ENCODE measurements at regions not wholly inside any gene's neighbourhood (a gene's known extent, or its start where the extent isn't known, plus 50 kb on each side); places are given as distances from the start of the nearest gene placed in this dataset.
"Not testable (repeated sequence)": the region's sequence is repeated elsewhere in the genome, so short reads cannot be mapped to it uniquely, and the experiment has no call there.

DNA sequence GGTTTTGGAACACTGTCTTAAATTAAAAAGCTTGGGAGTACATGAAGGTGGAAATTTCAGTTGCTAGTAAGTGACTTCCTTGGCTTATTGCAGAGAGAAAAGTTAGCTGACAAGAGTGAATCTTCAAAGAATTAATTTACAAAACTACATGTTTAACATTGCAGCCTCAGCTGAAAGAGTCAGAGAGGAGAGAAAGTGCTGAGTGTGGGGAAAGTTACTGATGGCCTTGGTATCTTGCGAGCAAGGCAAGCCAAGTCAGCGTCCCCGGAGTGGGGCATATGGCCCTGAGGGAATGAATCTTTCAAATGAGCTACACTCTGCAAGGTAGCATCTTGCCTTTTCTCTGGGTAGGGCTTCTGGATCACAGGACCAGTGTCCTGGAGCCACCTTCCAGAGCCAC is 131.3 kb downstream of the LPIN1 start:
- no peak for ATAC-seq (ENCODE audit: low read depth in 2 of 2)
- Histone ChIP-seq H3K36me3 (ENCODE audit: control insufficient read depth, insufficient read depth, low read length) (no peaks in the 10 kb centered on the region), H3K4me1 (ENCODE audit: control insufficient read depth, insufficient read depth, low read length, poor library complexity, severe bottlenecking) (no peaks in the 10 kb centered on the region), H3K4me3 (ENCODE audit: low read depth, low read length) (no peak overlapping the region), H3K27me3 (ENCODE audit: control insufficient read depth, insufficient read depth, low read length) (no peaks in the 10 kb centered on the region), H3K27ac (ENCODE audit: insufficient read depth, low read length, poor library complexity, severe bottlenecking) (no peak overlapping the region), H3K9me3 (ENCODE audit: control insufficient read depth in 2 of 2, low read length in 2 of 2) (no peaks in the 10 kb centered on the region)
- DNase-seq: no peak
- H3K36me3 Mint-ChIP-seq: no peaks in the 10 kb centered on the region
- H3K9me3 Mint-ChIP-seq: peaks cover 0 to 3% (median 0%) of the 10 kb centered on the region in 7 donors
- peaks cover 12% of the 10 kb centered on the region for H3K27me3 Mint-ChIP-seq
- peaks cover 0 to 10% (median 1%) of the 10 kb centered on the region in 4 donors for H3K4me1 Mint-ChIP-seq
- H3K4me3 Mint-ChIP-seq: no peak overlapping the region
- no peak overlapping the region for H3K27ac Mint-ChIP-seq

DNA sequence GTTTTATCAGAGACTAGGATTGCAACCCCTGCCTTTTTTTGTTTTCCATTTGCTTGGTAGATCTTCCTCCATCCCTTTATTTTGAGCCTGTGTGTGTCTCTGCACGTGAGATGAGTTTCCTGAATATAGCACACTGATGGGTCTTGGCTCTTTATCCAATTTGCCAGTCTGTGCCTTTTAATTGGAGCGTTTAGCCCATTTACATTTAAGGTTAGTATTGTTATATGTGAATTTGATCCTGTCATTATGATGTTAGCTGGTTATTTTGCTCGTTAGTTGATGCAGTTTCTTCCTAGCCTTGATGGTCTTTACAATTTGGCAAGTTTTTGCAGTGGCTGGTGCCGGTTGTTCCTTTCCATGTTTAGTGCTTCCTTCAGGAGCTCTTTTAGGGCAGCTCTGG is 138.8 kb downstream of the LPIN1 start:
- H3K36me3 Mint-ChIP-seq; H3K27me3 ChIP-seq (ENCODE audit: control insufficient read depth, insufficient read depth, low read length); H3K4me1 ChIP-seq (ENCODE audit: control insufficient read depth, insufficient read depth, low read length, poor library complexity, severe bottlenecking); H3K4me3 ChIP-seq (ENCODE audit: low read depth, low read length); H3K27ac ChIP-seq (ENCODE audit: insufficient read depth, low read length, poor library complexity, severe bottlenecking); H3K36me3 ChIP-seq (ENCODE audit: control insufficient read depth, insufficient read depth, low read length); DNase-seq; H3K4me1 Mint-ChIP-seq; H3K4me3 Mint-ChIP-seq; H3K27ac Mint-ChIP-seq; H3K27me3 Mint-ChIP-seq; ATAC-seq (ENCODE audit: low read depth in 2 of 2): not testable (repeated sequence)
- peaks cover 14 to 16% of the 10 kb centered on the region in 2 experiments for H3K9me3 ChIP-seq (ENCODE audit: control insufficient read depth in 2 of 2, low read length in 2 of 2)
- H3K9me3 Mint-ChIP-seq: peaks cover 2 to 18% (median 6%) of the 10 kb centered on the region in 7 donors

DNA sequence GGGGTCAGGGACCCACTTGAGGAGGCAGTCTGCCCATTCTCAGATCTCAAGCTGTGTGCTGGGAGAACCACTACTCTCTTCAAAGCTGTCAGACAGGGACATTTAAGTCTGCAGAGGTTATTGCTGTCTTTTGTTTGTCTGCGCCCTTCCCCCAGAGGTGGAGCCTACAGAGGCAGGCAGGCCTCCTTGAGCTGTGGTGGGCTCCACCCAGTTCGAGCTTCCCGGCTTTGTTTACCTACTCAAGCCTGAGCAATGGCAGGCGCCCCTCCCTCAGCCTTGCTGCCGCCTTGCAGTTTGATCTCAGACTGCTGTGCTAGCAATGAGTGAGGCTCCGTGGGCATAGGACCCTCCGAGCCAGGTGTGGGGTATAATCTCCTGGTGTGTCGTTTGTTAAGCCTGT is 140.5 kb downstream of the LPIN1 start:
- not testable (repeated sequence) for H3K27ac ChIP-seq (ENCODE audit: insufficient read depth, low read length, poor library complexity, severe bottlenecking); H3K4me3 ChIP-seq (ENCODE audit: low read depth, low read length); DNase-seq; H3K36me3 Mint-ChIP-seq; H3K36me3 ChIP-seq (ENCODE audit: control insufficient read depth, insufficient read depth, low read length); H3K4me1 ChIP-seq (ENCODE audit: control insufficient read depth, insufficient read depth, low read length, poor library complexity, severe bottlenecking); H3K27me3 Mint-ChIP-seq; H3K27me3 ChIP-seq (ENCODE audit: control insufficient read depth, insufficient read depth, low read length); H3K4me3 Mint-ChIP-seq; H3K4me1 Mint-ChIP-seq; H3K27ac Mint-ChIP-seq; ATAC-seq (ENCODE audit: low read depth in 2 of 2)
- peaks cover 2 to 27% (median 9%) of the 10 kb centered on the region in 7 donors for H3K9me3 Mint-ChIP-seq
- H3K9me3 ChIP-seq (ENCODE audit: control insufficient read depth in 2 of 2, low read length in 2 of 2): peaks cover 19 to 20% of the 10 kb centered on the region in 2 experiments

DNA sequence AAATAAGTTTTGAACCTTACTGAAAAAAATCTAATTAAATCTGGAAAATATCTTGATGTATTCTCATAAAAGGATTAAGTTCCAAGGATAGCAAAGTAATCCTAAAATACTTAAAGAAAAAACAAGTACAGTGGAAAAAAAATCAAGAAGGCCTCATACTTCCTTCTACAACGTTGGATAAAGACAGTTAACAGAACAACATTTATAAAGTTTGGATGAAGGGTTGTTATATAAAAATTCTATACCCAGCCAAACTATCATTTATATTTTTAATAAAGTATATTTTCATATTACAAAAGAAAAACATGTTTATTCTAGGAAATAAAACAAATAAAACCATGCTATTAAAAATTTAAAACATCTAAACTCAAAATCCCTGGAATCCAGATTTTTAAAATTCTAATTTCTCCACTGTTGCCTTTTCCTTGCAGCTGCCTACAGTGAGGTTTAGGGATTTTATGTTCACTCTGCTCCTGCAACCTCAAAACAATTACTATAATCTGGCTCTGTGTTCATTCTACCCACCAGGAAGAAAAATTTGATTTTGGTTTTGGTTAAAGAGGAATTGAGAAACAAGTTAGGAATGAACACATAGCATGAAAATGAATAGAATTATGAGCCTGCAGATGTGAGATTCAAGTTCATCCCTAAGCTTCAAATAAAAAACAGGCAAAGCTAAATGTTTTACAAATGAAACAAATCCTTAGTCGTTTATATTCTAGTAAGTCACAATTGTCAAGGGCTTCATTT is 142.8 kb downstream of the LPIN1 start:
- ATAC-seq (ENCODE audit: low read depth in 2 of 2) (no peak), DNase-seq (no peak)
- H3K27me3 Mint-ChIP-seq: no peaks in the 10 kb centered on the region
- H3K4me3 Mint-ChIP-seq: no peak overlapping the region
- no peaks in the 10 kb centered on the region for H3K4me1 Mint-ChIP-seq
- Histone ChIP-seq H3K4me3 (ENCODE audit: low read depth, low read length) (no peak overlapping the region), H3K9me3 (ENCODE audit: control insufficient read depth in 2 of 2, low read length in 2 of 2) (peaks cover 19 to 20% of the 10 kb centered on the region in 2 experiments), H3K36me3 (ENCODE audit: control insufficient read depth, insufficient read depth, low read length) (no peaks in the 10 kb centered on the region), H3K4me1 (ENCODE audit: control insufficient read depth, insufficient read depth, low read length, poor library complexity, severe bottlenecking) (no peaks in the 10 kb centered on the region), H3K27me3 (ENCODE audit: control insufficient read depth, insufficient read depth, low read length) (no peaks in the 10 kb centered on the region), H3K27ac (ENCODE audit: insufficient read depth, low read length, poor library complexity, severe bottlenecking) (no peak overlapping the region)
- peaks cover 4% of the 10 kb centered on the region for H3K36me3 Mint-ChIP-seq
- H3K27ac Mint-ChIP-seq: no peak overlapping the region
- peaks cover 0 to 32% (median 13%) of the 10 kb centered on the region in 7 donors for H3K9me3 Mint-ChIP-seq

DNA sequence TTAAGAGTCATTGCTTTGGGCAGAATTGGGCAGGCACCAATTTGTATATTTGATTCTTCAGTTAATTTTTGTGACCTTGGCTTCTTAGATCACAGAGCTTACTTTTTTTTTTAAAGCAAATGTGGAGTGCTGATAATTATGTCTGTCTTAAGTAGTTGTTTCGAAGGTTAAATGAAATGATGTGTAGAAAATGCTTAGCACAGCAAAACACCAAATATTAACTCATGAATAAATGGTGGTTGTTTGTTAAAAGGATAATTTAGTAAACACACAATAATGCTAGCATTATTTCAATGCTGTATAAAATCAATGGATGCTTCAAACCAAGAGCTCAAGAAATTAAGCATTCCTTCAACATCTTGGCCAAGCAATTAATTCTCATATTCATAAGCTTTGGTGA is 143.4 kb downstream of the LPIN1 start:
- H3K27ac Mint-ChIP-seq: no peak overlapping the region
- Histone ChIP-seq H3K9me3 (ENCODE audit: control insufficient read depth in 2 of 2, low read length in 2 of 2) (peaks cover 19 to 20% of the 10 kb centered on the region in 2 experiments), H3K4me1 (ENCODE audit: control insufficient read depth, insufficient read depth, low read length, poor library complexity, severe bottlenecking) (no peaks in the 10 kb centered on the region), H3K27ac (ENCODE audit: insufficient read depth, low read length, poor library complexity, severe bottlenecking) (no peak overlapping the region), H3K4me3 (ENCODE audit: low read depth, low read length) (no peak overlapping the region), H3K27me3 (ENCODE audit: control insufficient read depth, insufficient read depth, low read length) (no peaks in the 10 kb centered on the region), H3K36me3 (ENCODE audit: control insufficient read depth, insufficient read depth, low read length) (no peaks in the 10 kb centered on the region)
- H3K9me3 Mint-ChIP-seq: peaks cover 0 to 32% (median 11%) of the 10 kb centered on the region in 7 donors
- H3K36me3 Mint-ChIP-seq: peaks cover 10% of the 10 kb centered on the region
- H3K27me3 Mint-ChIP-seq: no peaks in the 10 kb centered on the region
- no peak for ATAC-seq (ENCODE audit: low read depth in 2 of 2)
- H3K4me1 Mint-ChIP-seq: no peaks in the 10 kb centered on the region
- no peak overlapping the region for H3K4me3 Mint-ChIP-seq
- DNase-seq: no peak

DNA sequence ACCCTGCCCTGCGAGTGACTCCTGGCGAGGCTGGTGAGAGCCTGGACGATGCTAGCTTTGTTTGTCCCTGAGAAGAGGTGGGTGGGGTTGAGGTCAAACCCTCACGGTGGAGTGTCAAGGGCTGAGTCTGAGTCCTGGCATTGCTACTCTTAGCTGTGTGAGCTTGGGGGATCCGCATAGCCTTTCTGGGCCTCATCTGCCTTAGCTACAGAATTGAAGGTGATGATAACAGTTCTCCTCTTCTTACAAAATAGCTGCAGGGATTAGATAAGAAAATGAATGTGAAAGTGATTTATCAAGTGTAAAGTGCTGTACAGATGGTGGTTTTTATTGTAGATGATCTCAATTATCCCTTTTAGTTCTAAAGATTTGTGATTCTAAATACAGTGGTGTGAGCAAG is 144.6 kb downstream of the LPIN1 start:
- H3K9me3 Mint-ChIP-seq: peaks cover 0 to 32% (median 11%) of the 10 kb centered on the region in 7 donors

DNA sequence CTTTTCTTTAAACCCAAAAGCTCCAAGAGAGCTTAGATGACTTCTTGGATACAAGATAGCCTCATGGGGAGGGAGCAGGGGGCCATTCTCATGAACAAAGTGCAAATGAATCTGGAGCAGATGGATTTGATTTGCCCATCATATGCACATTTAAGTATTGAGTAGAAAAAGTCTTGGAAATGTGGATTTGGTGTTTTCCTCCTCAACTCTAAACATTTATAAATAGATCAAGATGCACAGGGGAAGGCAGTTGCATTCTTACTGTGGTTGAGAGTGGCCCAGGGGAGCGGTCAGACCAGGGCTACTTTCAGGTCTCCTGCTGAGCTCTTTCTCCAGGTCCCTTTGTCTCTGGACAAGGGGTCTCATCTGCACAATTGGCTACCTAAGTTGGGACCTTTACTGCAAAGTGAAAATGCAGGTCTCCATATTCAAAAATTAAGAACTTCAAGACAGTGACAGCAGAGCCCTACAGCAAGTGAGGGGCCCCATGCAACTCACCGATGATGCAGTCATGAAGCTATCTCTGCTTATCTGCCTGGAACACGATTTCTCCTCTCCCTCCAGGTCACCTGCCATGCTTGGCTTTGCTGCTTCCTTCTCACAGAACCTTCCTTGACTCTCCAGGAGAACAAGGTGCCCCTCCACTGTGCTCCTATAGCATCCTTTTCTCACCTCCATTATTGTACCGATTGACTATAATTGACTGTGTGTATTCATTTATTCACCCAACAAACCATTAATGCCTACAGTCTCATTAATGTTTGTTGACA is 145.4 kb downstream of the LPIN1 start:
- DNase-seq (no peak), ATAC-seq (ENCODE audit: low read depth in 2 of 2) (no peak)
- peaks cover 12% of the 10 kb centered on the region for H3K36me3 Mint-ChIP-seq
- H3K36me3 ChIP-seq (ENCODE audit: control insufficient read depth, insufficient read depth, low read length): no peaks in the 10 kb centered on the region
- no peaks in the 10 kb centered on the region for H3K27me3 ChIP-seq (ENCODE audit: control insufficient read depth, insufficient read depth, low read length)
- H3K4me3 ChIP-seq (ENCODE audit: low read depth, low read length): no peak overlapping the region
- peaks cover 19 to 20% of the 10 kb centered on the region in 2 experiments for H3K9me3 ChIP-seq (ENCODE audit: control insufficient read depth in 2 of 2, low read length in 2 of 2)
- no peak overlapping the region for H3K27ac ChIP-seq (ENCODE audit: insufficient read depth, low read length, poor library complexity, severe bottlenecking)
- no peak overlapping the region for H3K4me3 Mint-ChIP-seq
- H3K4me1 Mint-ChIP-seq: no peaks in the 10 kb centered on the region
- H3K9me3 Mint-ChIP-seq: peaks cover 0 to 32% (median 11%) of the 10 kb centered on the region in 7 donors
- no peaks in the 10 kb centered on the region for H3K27me3 Mint-ChIP-seq
- H3K4me1 ChIP-seq (ENCODE audit: control insufficient read depth, insufficient read depth, low read length, poor library complexity, severe bottlenecking): no peaks in the 10 kb centered on the region
- no peak overlapping the region for H3K27ac Mint-ChIP-seq

More for the DNA sequence above, 144.6 kb downstream of the LPIN1 start:
- H3K9me3 ChIP-seq (ENCODE audit: control insufficient read depth in 2 of 2, low read length in 2 of 2): peaks cover 19 to 20% of the 10 kb centered on the region in 2 experiments
- no peaks in the 10 kb centered on the region for H3K36me3 ChIP-seq (ENCODE audit: control insufficient read depth, insufficient read depth, low read length)
- no peak overlapping the region for H3K27ac ChIP-seq (ENCODE audit: insufficient read depth, low read length, poor library complexity, severe bottlenecking)
- DNase-seq (no peak), ATAC-seq (ENCODE audit: low read depth in 2 of 2) (no peak)
- H3K27me3 Mint-ChIP-seq: no peaks in the 10 kb centered on the region
- no peaks in the 10 kb centered on the region for H3K27me3 ChIP-seq (ENCODE audit: control insufficient read depth, insufficient read depth, low read length)
- no peak overlapping the region for H3K27ac Mint-ChIP-seq
- H3K36me3 Mint-ChIP-seq: peaks cover 12% of the 10 kb centered on the region
- H3K4me3 Mint-ChIP-seq: no peak overlapping the region
- H3K4me1 Mint-ChIP-seq: no peaks in the 10 kb centered on the region
- H3K4me3 ChIP-seq (ENCODE audit: low read depth, low read length): no peak overlapping the region
- H3K4me1 ChIP-seq (ENCODE audit: control insufficient read depth, insufficient read depth, low read length, poor library complexity, severe bottlenecking): no peaks in the 10 kb centered on the region

Measured in CD4-positive, CD25-positive, alpha-beta regulatory T cell (primary cell).